Retinal pigment epithelial cell (primary cell): ENCODE measurements at regions not wholly inside any gene's neighbourhood (a gene's known extent, or its start where the extent isn't known, plus 50 kb on each side); places are given as distances from the start of the nearest gene placed in this dataset.
"Not testable (repeated sequence)": the region's sequence is repeated elsewhere in the genome, so short reads cannot be mapped to it uniquely, and the experiment has no call there.

ENCODE experiments used
- DNase-seq: peaks from one replicate; pipeline ENCODE4 v3.0.0-alpha.2; 2010; ENCODE audit warnings: low read depth
- H3K4me3 ChIP-seq: 2 replicates; pipeline ENCODE4 v1.5.1; 2011; ENCODE audit warnings: mild to moderate bottlenecking, low read length, control low read depth, moderate library complexity
- CTCF ChIP-seq: conservative IDR thresholded peaks from 2 replicates; pipeline ENCODE4 v1.5.1; 2011; ENCODE audit warnings: low read depth, low read length, control low read depth, inconsistent platforms

- TF ChIP-seq CTCF, result peak; percentile 33
- H3K4me3 ChIP-seq, DNase-seq: not testable (repeated sequence)
Observed at GRCh38 chr1:206384029-206384807, 86.1 kb upstream of the IKBKE start.

- not testable (repeated sequence) for H3K4me3 ChIP-seq, DNase-seq
Observed at GRCh38 chr1:206384891-206385290, 85.4 kb upstream of the IKBKE start.

- H3K4me3 ChIP-seq, DNase-seq: not testable (repeated sequence)
Observed at GRCh38 chr1:206387631-206388030, 82.6 kb upstream of the IKBKE start.

GRCh38 chr1:206391903-206392302 is 78.4 kb upstream of the IKBKE start:
- DNase-seq, result not testable (repeated sequence)

GRCh38 chr1:206397501-206397900 is 72.8 kb upstream of the IKBKE start:
- H3K4me3 ChIP-seq, DNase-seq: not testable (repeated sequence)

More at GRCh38 chr1:206391903-206392302, 78.4 kb upstream of the IKBKE start:
- not testable (repeated sequence) for H3K4me3 ChIP-seq

GRCh38 chr1:206398261-206398660 is 72.0 kb upstream of the IKBKE start:
- DNase-seq, H3K4me3 ChIP-seq: not testable (repeated sequence)

GRCh38 chr1:206403612-206404307 is 66.5 kb upstream of the IKBKE start:
- not testable (repeated sequence) for H3K4me3 ChIP-seq, DNase-seq

- not testable (repeated sequence) for H3K4me3 ChIP-seq, DNase-seq
Observed at GRCh38 chr1:206404309-206405027, 65.8 kb upstream of the IKBKE start.

GRCh38 chr1:206405282-206405681 is 65.0 kb upstream of the IKBKE start:
- H3K4me3 ChIP-seq, DNase-seq: not testable (repeated sequence)

- H3K4me3 ChIP-seq, DNase-seq: not testable (repeated sequence)
Observed at GRCh38 chr1:206408371-206409288, 61.6 kb upstream of the IKBKE start.

- TF ChIP-seq CTCF, result no peak
- no peak for DNase-seq
- no peak overlapping the region for H3K4me3 ChIP-seq
Observed at GRCh38 chr1:206411321-206411720, 59.0 kb upstream of the IKBKE start.
